Astrocyte of the cerebellum (primary cell): ENCODE measurements at regions not wholly inside any gene's neighbourhood (a gene's known extent, or its start where the extent isn't known, plus 50 kb on each side); places are given as distances from the start of the nearest gene placed in this dataset.
"Not testable (repeated sequence)": the region's sequence is repeated elsewhere in the genome, so short reads cannot be mapped to it uniquely, and the experiment has no call there.

Source experiments
- DNase-seq: peaks from one replicate; pipeline ENCODE4 v3.0.0-alpha.2; 2011; ENCODE audit warnings: low read depth
- H3K4me3 ChIP-seq: 2 replicates; pipeline ENCODE4 v1.5.1; 2011; ENCODE audit warnings: mild to moderate bottlenecking, low read depth, low read length, moderate library complexity
- in situ Hi-C: cut with HindIII; loops from 2 replicates; pipeline ENCODE4 v1.10.0; 2017; ENCODE audit warnings: low sequenced_read_pairs
- TF ChIP-seq, protein P1 (sequence below): IDR thresholded peaks from 2 replicates; pipeline ENCODE4 v1.5.1; 2012; ENCODE audit warnings: low read length, low read depth, moderate library complexity, mild to moderate bottlenecking; ENCODE audit errors: missing control alignments

DNA sequence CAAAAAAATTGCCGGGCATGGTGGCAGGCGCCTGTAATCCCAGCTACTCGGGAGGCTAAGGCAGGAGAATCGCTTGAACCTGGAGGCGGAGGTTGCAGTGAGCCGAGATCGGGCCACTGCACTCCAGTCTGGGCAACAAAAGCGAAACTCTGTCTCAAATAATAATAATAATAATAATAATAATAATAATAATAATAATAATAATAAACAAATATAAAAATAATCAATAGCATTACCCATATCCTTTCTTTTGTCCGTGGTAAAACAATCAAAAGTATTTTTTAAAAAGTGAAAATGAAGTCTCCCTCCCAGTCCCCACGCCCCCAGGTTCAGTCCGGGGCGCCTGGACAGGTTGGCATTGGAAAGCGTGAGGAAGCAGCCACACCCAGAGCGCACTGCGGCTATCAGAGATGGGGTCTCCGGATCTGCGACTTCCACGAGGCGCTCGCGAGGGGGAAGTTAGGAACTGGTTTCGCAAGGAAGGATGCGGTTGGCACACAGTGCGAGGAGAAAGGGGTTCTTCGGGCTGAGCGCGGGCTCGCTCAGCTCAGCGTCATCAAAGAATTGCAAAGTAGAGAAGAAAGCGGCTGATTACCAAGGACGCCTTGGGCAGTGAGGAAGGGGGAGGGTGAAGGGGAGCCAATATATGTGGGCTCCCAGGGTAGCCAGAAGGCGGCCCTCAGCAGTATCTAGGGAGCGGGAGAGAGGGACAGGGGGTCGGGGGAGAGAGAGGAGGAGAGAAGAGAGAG is 69.5 kb upstream of the EPHB3 start:
- H3K4me3 ChIP-seq = no peak overlapping the region
- in situ Hi-C loops = no loop called here
- TF ChIP-seq, protein P1, sequence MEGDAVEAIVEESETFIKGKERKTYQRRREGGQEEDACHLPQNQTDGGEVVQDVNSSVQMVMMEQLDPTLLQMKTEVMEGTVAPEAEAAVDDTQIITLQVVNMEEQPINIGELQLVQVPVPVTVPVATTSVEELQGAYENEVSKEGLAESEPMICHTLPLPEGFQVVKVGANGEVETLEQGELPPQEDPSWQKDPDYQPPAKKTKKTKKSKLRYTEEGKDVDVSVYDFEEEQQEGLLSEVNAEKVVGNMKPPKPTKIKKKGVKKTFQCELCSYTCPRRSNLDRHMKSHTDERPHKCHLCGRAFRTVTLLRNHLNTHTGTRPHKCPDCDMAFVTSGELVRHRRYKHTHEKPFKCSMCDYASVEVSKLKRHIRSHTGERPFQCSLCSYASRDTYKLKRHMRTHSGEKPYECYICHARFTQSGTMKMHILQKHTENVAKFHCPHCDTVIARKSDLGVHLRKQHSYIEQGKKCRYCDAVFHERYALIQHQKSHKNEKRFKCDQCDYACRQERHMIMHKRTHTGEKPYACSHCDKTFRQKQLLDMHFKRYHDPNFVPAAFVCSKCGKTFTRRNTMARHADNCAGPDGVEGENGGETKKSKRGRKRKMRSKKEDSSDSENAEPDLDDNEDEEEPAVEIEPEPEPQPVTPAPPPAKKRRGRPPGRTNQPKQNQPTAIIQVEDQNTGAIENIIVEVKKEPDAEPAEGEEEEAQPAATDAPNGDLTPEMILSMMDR = no peak
- no peak for DNase-seq

DNA sequence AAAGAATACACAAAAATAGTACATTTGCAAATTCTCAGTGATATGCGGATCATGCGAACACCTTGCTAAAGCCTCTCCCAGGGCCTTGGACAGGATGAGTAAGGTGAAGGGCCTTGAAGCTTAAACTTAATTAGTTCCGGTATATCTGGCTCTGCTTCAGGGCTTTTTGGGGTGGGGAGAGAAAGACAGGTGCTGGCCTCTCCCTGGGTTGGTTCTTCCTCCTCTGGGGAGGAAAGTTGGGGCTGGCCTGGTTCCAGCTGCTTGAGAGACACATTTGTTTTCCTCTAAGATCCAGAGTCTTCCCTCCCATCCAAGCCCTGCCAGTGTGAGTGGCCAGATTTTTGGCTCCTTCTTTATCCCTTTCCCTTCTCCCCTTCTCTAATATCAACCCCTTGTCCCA is 64.7 kb upstream of the EPHB3 start:
- no peak for DNase-seq
- TF ChIP-seq, protein P1 = no peak
- no peak overlapping the region for H3K4me3 ChIP-seq
- in situ Hi-C loops = loop anchor here (5.0 kb wide), 1 partner anchor 55 kb away; no protein-coding TSS in a partner anchor

DNA sequence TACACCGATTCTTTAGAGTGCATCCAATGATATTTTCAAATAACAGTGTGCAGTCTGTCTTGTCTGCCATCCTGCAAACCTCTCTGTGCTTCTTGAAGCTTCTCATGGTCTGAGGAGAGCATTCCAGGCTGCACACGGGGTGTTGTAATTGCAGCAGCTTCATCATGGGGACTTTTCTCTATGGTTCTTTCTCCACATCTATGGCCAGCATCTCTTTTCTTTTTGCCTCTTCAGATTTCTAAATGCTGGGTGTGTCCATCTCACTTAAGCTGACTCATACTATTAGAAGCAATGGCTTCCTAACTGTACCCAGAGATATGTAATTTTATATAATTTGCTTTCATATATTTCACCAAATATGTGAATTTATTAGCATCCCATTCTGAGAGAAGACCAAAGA is 63.8 kb upstream of the EPHB3 start:
- TF ChIP-seq, protein P1 = no peak
- no peak overlapping the region for H3K4me3 ChIP-seq
- no peak for DNase-seq
- in situ Hi-C loops = loop anchor here (5.0 kb wide), 1 partner anchor 56 kb away; no protein-coding TSS in a partner anchor

DNA sequence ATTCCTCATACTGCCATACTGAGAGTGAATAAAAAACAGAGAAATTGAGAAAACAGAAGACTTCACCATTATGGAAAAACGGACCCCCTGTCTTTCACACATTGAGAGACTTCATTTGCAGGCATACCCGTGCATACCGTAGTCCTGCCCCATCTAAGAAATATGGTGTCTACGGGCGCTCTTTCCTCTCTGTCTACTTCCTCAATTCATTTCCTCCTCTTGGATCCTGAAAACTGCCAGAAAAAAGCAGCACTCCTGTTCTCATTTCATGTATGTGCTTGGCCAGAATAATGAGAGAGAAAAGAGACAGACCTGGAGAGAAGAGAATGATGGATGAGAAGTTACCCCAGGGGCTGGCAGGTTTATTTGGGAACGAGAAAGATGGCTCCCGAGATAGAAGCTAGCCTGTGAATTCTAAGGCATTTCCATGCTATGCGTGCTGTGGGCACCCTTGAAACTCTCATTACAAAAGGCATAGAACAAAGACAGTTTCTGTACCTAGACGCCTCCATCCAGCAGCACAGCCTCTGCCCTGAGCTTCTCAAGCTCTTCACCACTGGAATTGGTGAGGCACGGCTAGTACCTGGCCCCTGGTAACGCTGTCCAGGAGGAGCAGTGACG is 62.5 kb upstream of the EPHB3 start:
- in situ Hi-C loops = loop anchor here (5.0 kb wide), 1 partner anchor 57 kb away; no protein-coding TSS in a partner anchor
- no peak for DNase-seq
- no peak overlapping the region for H3K4me3 ChIP-seq
- TF ChIP-seq, protein P1 = no peak

DNA sequence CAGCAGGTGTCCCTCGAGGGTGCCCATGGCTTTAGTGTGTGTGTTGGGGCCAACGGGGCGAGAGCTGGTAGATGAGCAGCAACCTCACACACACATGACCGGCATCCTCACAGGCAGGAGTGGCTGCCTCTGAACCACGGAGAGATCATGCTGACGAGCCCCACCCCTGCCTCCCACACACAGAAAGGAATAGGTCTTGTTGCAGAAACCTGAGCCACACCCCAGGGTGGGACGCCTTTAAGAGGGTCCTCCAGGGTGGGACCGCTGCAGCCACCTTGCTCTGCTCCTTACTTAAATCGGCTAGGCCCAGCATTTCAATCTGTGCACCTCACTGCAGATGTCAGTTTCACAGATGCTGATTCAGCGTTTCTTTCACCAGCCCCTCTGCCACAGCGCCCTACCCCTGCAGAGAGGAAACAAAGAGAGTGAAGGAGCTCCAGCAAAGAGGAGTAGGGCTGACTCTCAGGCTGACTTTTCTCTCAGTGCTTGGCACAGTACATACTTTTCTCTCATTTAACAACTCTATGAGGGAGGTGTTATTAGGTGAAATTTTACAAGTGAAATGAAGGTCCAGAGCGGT is 61.2 kb upstream of the EPHB3 start:
- in situ Hi-C loops = no loop called here
- no peak overlapping the region for H3K4me3 ChIP-seq
- no peak for DNase-seq
- TF ChIP-seq, protein P1 = no peak

DNA sequence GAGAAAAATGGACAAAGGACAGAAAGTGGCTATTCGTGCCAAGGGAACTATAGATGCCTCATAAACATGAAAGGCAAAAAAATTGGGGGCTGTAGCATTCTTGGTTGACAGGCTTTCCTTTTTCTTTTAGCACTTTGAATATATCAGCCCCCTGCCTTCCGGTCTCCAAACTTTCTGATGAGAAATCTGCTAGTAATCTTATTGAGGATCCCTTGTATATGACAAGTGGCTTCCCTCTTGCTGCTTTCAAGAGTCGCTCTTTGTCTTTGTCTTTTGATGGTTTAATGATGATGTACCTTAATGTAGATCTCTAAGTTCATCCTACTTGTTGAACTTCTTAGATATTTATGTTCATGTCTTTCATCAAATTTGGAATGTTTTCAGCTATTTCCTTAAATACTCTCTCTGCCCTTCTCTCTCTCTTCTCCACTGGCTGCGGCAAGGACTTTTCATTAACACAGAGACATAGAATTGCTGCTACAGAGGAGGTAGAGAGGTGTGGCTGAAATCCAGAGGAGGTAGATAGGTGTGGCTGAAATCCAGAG is 59.4 kb upstream of the EPHB3 start:
- in situ Hi-C loops = no loop called here

DNA sequence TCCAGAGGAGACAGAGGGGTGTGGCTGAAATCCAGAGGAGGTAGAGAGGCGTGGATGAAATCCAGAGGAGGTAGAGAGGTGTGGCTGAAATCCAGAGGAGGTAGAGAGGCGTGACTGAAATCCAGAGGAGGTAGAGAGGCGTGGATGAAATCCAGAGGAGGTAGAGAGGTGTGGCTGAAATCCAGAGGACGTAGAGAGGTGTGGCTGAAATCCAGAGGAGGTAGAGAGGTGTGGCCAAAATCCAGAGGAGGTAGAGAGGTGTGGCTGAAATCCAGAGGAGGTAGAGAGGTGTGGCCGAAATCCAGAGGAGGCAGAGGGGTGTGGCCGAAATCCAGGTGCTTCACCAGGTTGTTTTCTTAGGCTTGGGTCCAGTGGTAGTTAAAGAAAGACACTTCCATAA is 58.7 kb upstream of the EPHB3 start:
- DNase-seq, in situ Hi-C loops, H3K4me3 ChIP-seq: not testable (repeated sequence)

More for the DNA sequence above, 59.4 kb upstream of the EPHB3 start:
- DNase-seq = no peak
- TF ChIP-seq, protein P1 = no peak
- no peak overlapping the region for H3K4me3 ChIP-seq
